Fibroblast of skin of back (primary cell): ENCODE measurements at regions not wholly inside any gene's neighbourhood (a gene's known extent, or its start where the extent isn't known, plus 50 kb on each side); places are given as distances from the start of the nearest gene placed in this dataset.

Experiments used
- DNase-seq: peaks from one replicate; pipeline ENCODE4 v3.0.0-alpha.2; 2013

GRCh38 chr2:104650405-104650996, 203.4 kb upstream of the POU3F3 start:
- no peak for DNase-seq

GRCh38 chr2:104654811-104655210, 199.1 kb upstream of the POU3F3 start:
- DNase-seq: no peak

GRCh38 chr2:104656571-104657163, 197.2 kb upstream of the POU3F3 start:
- no peak for DNase-seq

- peak; percentile 6 for DNase-seq
Observed at GRCh38 chr2:104658144-104658835, 195.6 kb upstream of the POU3F3 start.

- peak; percentile 14 for DNase-seq
Observed at GRCh38 chr2:104658904-104659591, 194.9 kb upstream of the POU3F3 start.

GRCh38 chr2:104660991-104661390, 192.9 kb upstream of the POU3F3 start:
- DNase-seq: no peak

GRCh38 chr2:104664672-104665071, 189.2 kb upstream of the POU3F3 start:
- DNase-seq: no peak

- no peak for DNase-seq
Observed at GRCh38 chr2:104668631-104669030, 185.3 kb upstream of the POU3F3 start.

- no peak for DNase-seq
Observed at GRCh38 chr2:104673225-104673624, 180.7 kb upstream of the POU3F3 start.

- no peak for DNase-seq
Observed at GRCh38 chr2:104678181-104678580, 175.7 kb upstream of the POU3F3 start.

- DNase-seq: no peak
Observed at GRCh38 chr2:104685591-104685990, 168.3 kb upstream of the POU3F3 start.

GRCh38 chr2:104687147-104687546, 166.8 kb upstream of the POU3F3 start:
- DNase-seq: no peak

- no peak for DNase-seq
Observed at GRCh38 chr2:104690255-104690984, 163.5 kb upstream of the POU3F3 start.

- no peak for DNase-seq
Observed at GRCh38 chr2:104698276-104698675, 155.6 kb upstream of the POU3F3 start.

GRCh38 chr2:104701411-104701911, 152.5 kb upstream of the POU3F3 start:
- DNase-seq: no peak

- DNase-seq: no peak
Observed at GRCh38 chr2:104702031-104702850, 151.7 kb upstream of the POU3F3 start.

GRCh38 chr2:104703669-104704068, 150.2 kb upstream of the POU3F3 start:
- DNase-seq: no peak

GRCh38 chr2:104704496-104705245, 149.2 kb upstream of the POU3F3 start:
- DNase-seq: no peak

- no peak for DNase-seq
Observed at GRCh38 chr2:104707056-104707455, 146.9 kb upstream of the POU3F3 start.

GRCh38 chr2:104708967-104709366, 144.9 kb upstream of the POU3F3 start:
- no peak for DNase-seq

GRCh38 chr2:104716061-104716460, 137.9 kb upstream of the POU3F3 start:
- no peak for DNase-seq
